Ishikawa (cell line): ENCODE measurements at regions not wholly inside any gene's neighbourhood (a gene's known extent, or its start where the extent isn't known, plus 50 kb on each side); places are given as distances from the start of the nearest gene placed in this dataset.

ENCODE experiments used
- CEBPB ChIP-seq: IDR thresholded peaks from 2 replicates; pipeline ENCODE4 v1.6.1; 2012
- CREB1 ChIP-seq: IDR thresholded peaks from 2 replicates; pipeline ENCODE4 v1.6.1; 2012; ENCODE audit warnings: low read depth
- EGR1 ChIP-seq: IDR thresholded peaks from 2 replicates; pipeline ENCODE4 v1.6.1; 2012
- EP300 ChIP-seq: IDR thresholded peaks from 2 replicates; pipeline ENCODE4 v1.6.1; 2012; ENCODE audit warnings: borderline replicate concordance
- FOXM1 ChIP-seq: IDR thresholded peaks from 2 replicates; pipeline ENCODE4 v1.6.1; 2012; ENCODE audit warnings: low read depth, borderline replicate concordance
- NFIC ChIP-seq: IDR thresholded peaks from 2 replicates; pipeline ENCODE4 v1.6.1; 2012
- RAD21 ChIP-seq: IDR thresholded peaks from 2 replicates; pipeline ENCODE4 v1.6.1; 2012; ENCODE audit warnings: low read depth
- TAF1 ChIP-seq: IDR thresholded peaks from 2 replicates; pipeline ENCODE4 v1.6.1; 2012; ENCODE audit warnings: low read depth, mild to moderate bottlenecking
- TCF12 ChIP-seq: IDR thresholded peaks from 2 replicates; pipeline ENCODE4 v1.6.1; 2012; ENCODE audit warnings: low read depth
- TEAD4 ChIP-seq: IDR thresholded peaks from 2 replicates; pipeline ENCODE4 v1.6.1; 2012
- USF1 ChIP-seq: IDR thresholded peaks from 2 replicates; pipeline ENCODE4 v1.6.1; 2012
- YY1 ChIP-seq: IDR thresholded peaks from 2 replicates; pipeline ENCODE4 v1.6.1; 2012; ENCODE audit warnings: low read depth
- ZBTB7A ChIP-seq: IDR thresholded peaks from 2 replicates; pipeline ENCODE4 v1.6.1; 2012; ENCODE audit warnings: low read depth
- TF ChIP-seq, protein P1 (sequence below): IDR thresholded peaks from 2 replicates; pipeline ENCODE4 v1.6.1; 2012; ENCODE audit warnings: low read depth, mild to moderate bottlenecking
- TF ChIP-seq, protein P2 (sequence below): IDR thresholded peaks from 2 replicates; pipeline ENCODE4 v1.6.1; 2012

GRCh38 chr13:107931056-107931455 is 284.3 kb downstream of the LIG4 start:
- no peak for TF ChIP-seq USF1
- TF ChIP-seq TAF1 = no peak
- TF ChIP-seq CREB1 = no peak
- TF ChIP-seq TEAD4 = no peak
- TF ChIP-seq YY1 = no peak
- TF ChIP-seq, protein P1, sequence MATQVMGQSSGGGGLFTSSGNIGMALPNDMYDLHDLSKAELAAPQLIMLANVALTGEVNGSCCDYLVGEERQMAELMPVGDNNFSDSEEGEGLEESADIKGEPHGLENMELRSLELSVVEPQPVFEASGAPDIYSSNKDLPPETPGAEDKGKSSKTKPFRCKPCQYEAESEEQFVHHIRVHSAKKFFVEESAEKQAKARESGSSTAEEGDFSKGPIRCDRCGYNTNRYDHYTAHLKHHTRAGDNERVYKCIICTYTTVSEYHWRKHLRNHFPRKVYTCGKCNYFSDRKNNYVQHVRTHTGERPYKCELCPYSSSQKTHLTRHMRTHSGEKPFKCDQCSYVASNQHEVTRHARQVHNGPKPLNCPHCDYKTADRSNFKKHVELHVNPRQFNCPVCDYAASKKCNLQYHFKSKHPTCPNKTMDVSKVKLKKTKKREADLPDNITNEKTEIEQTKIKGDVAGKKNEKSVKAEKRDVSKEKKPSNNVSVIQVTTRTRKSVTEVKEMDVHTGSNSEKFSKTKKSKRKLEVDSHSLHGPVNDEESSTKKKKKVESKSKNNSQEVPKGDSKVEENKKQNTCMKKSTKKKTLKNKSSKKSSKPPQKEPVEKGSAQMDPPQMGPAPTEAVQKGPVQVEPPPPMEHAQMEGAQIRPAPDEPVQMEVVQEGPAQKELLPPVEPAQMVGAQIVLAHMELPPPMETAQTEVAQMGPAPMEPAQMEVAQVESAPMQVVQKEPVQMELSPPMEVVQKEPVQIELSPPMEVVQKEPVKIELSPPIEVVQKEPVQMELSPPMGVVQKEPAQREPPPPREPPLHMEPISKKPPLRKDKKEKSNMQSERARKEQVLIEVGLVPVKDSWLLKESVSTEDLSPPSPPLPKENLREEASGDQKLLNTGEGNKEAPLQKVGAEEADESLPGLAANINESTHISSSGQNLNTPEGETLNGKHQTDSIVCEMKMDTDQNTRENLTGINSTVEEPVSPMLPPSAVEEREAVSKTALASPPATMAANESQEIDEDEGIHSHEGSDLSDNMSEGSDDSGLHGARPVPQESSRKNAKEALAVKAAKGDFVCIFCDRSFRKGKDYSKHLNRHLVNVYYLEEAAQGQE = no peak
- no peak for TF ChIP-seq EGR1
- TF ChIP-seq FOXM1 = no peak

GRCh38 chr13:107928762-107929161 is 286.6 kb downstream of the LIG4 start:
- TF ChIP-seq ZBTB7A (no peak), CEBPB (no peak), FOXM1 (no peak), TAF1 (no peak)

- TF ChIP-seq TEAD4 (no peak), CREB1 (no peak), FOXM1 (no peak), EGR1 (no peak), TAF1 (no peak), YY1 (no peak), TCF12 (no peak), ZBTB7A (no peak), NFIC (no peak), EP300 (no peak), CEBPB (no peak), USF1 (no peak), RAD21 (no peak)
- TF ChIP-seq, protein P1 = no peak
- TF ChIP-seq, protein P2, sequence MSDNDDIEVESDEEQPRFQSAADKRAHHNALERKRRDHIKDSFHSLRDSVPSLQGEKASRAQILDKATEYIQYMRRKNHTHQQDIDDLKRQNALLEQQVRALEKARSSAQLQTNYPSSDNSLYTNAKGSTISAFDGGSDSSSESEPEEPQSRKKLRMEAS = no peak
Observed at GRCh38 chr13:107927557-107927956, 287.8 kb downstream of the LIG4 start.

DNA sequence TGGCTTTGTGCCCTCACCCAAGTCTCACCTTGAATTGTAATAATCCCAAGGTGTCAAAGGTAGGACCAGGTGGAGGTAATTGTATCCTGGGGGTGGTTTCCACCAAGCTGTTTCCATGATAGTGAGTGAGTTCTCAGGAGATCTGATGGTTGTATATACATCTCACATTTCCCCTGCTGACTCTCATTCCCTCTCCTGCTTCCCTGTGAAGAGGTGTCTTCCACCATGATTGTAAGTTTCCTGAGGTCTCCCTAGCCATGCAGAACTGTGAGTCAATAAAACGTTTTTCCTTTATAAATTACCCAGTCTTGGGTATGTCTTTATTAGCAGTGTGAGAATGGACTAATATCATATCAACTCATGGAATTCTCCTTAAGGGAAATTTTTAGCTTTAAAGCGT is 302.6 kb downstream of the LIG4 start:
- TF ChIP-seq, protein P1 = no peak
- TF ChIP-seq CEBPB (no peak), FOXM1 (no peak), CREB1 (no peak), TEAD4 (no peak), EGR1 (no peak), RAD21 (no peak)
- TF ChIP-seq, protein P2 = no peak

- TF ChIP-seq EP300 = no peak
- TF ChIP-seq TEAD4 = no peak
- TF ChIP-seq YY1 = no peak
- no peak for TF ChIP-seq NFIC
- TF ChIP-seq USF1 = no peak
- TF ChIP-seq, protein P2 = no peak
- TF ChIP-seq TCF12 = no peak
- TF ChIP-seq FOXM1 = no peak
- TF ChIP-seq CREB1 = no peak
- TF ChIP-seq, protein P1 = no peak
- TF ChIP-seq TAF1 = no peak
- TF ChIP-seq CEBPB = no peak
- no peak for TF ChIP-seq ZBTB7A
- TF ChIP-seq EGR1 = no peak
- TF ChIP-seq RAD21 = no peak
Observed at GRCh38 chr13:107907065-107907805, 308.1 kb downstream of the LIG4 start.
